H9 (cell line): ENCODE measurements at regions not wholly inside any gene's neighbourhood (a gene's known extent, or its start where the extent isn't known, plus 50 kb on each side); places are given as distances from the start of the nearest gene placed in this dataset.

ENCODE experiments used
- DNase-seq: peaks from one replicate; pipeline ENCODE4 v3.0.0-alpha.2; 2017
- H2AFZ ChIP-seq: one replicate; pipeline ENCODE4 v1.6.1; 2013; ENCODE audit warnings: mild to moderate bottlenecking, low read length, control low read depth, moderate library complexity
- H2AK5ac ChIP-seq: 2 replicates; pipeline ENCODE4 v1.6.1; 2013; ENCODE audit warnings: low read length, control low read depth, mixed read lengths; ENCODE audit not compliant: insufficient read length
- H2BK120ac ChIP-seq: one replicate; pipeline ENCODE4 v1.6.1; 2013; ENCODE audit warnings: low read depth, mild to moderate bottlenecking, low read length, control low read depth, inconsistent platforms; ENCODE audit not compliant: poor library complexity, severe bottlenecking
- H2BK12ac ChIP-seq: 2 replicates; pipeline ENCODE4 v1.6.1; 2013; ENCODE audit warnings: low read length, control low read depth, mixed read lengths, low read depth; ENCODE audit not compliant: insufficient read length
- H2BK15ac ChIP-seq: 2 replicates; pipeline ENCODE4 v1.6.1; 2013; ENCODE audit warnings: low read depth, low read length, control low read depth
- H2BK20ac ChIP-seq: one replicate; pipeline ENCODE4 v1.6.1; 2013; ENCODE audit warnings: low read depth, mild to moderate bottlenecking, low read length, control low read depth, inconsistent platforms; ENCODE audit not compliant: poor library complexity, severe bottlenecking
- H2BK5ac ChIP-seq: 2 replicates; pipeline ENCODE4 v1.6.1; 2013; ENCODE audit warnings: low read length, control low read depth, mixed read lengths; ENCODE audit not compliant: insufficient read length
- H3K14ac ChIP-seq: 2 replicates; pipeline ENCODE4 v1.6.1; 2013; ENCODE audit warnings: low read length, control low read depth; ENCODE audit not compliant: insufficient read depth
- H3K18ac ChIP-seq: 2 replicates; pipeline ENCODE4 v1.6.1; 2013; ENCODE audit warnings: low read depth, mild to moderate bottlenecking, mixed read lengths, low read length, control low read depth; ENCODE audit not compliant: insufficient read length
- H3K23ac ChIP-seq: 2 replicates; pipeline ENCODE4 v1.6.1; 2013; ENCODE audit warnings: low read length, control low read depth, mixed read lengths, low read depth; ENCODE audit not compliant: insufficient read length
- H3K23me2 ChIP-seq: 2 replicates; pipeline ENCODE4 v1.6.1; 2013; ENCODE audit warnings: low read depth, mild to moderate bottlenecking, mixed read lengths, low read length, control low read depth; ENCODE audit not compliant: insufficient read length, poor library complexity, severe bottlenecking
- H3K27ac ChIP-seq: 2 replicates; pipeline ENCODE4 v1.5.1; 2013; ENCODE audit warnings: low read length, control low read depth, mixed read lengths, low read depth; ENCODE audit not compliant: insufficient read length
- H3K27me3 ChIP-seq: 2 replicates; pipeline ENCODE4 v1.6.1; 2013; ENCODE audit warnings: low read length, control low read depth, inconsistent platforms; ENCODE audit not compliant: insufficient read depth
- H3K4ac ChIP-seq: 2 replicates; pipeline ENCODE4 v1.6.1; 2013; ENCODE audit warnings: low read depth, mild to moderate bottlenecking, control low read depth, inconsistent platforms, low read length, moderate library complexity
- H3K4me1 ChIP-seq: 2 replicates; pipeline ENCODE4 v1.6.1; 2013; ENCODE audit warnings: low read length, control low read depth, inconsistent platforms; ENCODE audit not compliant: insufficient read depth
- H3K4me2 ChIP-seq: 2 replicates; pipeline ENCODE4 v1.6.1; 2013; ENCODE audit warnings: low read length, control low read depth, mixed read lengths; ENCODE audit not compliant: insufficient read length, insufficient read depth
- H3K56ac ChIP-seq: 2 replicates; pipeline ENCODE4 v1.6.1; 2013; ENCODE audit warnings: low read depth, mild to moderate bottlenecking, mixed read lengths, low read length, control low read depth; ENCODE audit not compliant: insufficient read length
- H3K79me1 ChIP-seq: 2 replicates; pipeline ENCODE4 v1.6.1; 2013; ENCODE audit warnings: low read depth, mild to moderate bottlenecking, moderate library complexity, low read length, control low read depth, inconsistent platforms; ENCODE audit not compliant: insufficient read depth, poor library complexity, severe bottlenecking
- H3K79me2 ChIP-seq: 2 replicates; pipeline ENCODE4 v1.6.1; 2013; ENCODE audit warnings: low read length, control low read depth, inconsistent platforms; ENCODE audit not compliant: insufficient read depth
- H3K9ac ChIP-seq: 2 replicates; pipeline ENCODE4 v1.6.1; 2013; ENCODE audit warnings: low read length, control low read depth, mixed read lengths; ENCODE audit not compliant: insufficient read length; ENCODE audit errors: extremely low read depth
- H3K9me3 ChIP-seq: one replicate; pipeline ENCODE4 v1.6.1; 2013; ENCODE audit warnings: low read depth, low read length, inconsistent platforms; ENCODE audit not compliant: control insufficient read depth
- H3T11ph ChIP-seq: one replicate; pipeline ENCODE4 v1.6.1; 2013; ENCODE audit warnings: mild to moderate bottlenecking, low read length, control low read depth, inconsistent platforms
- H4K20me1 ChIP-seq: one replicate; pipeline ENCODE4 v1.6.1; 2013; ENCODE audit not compliant: control insufficient read depth, insufficient read length, insufficient read depth
- H4K5ac ChIP-seq: 2 replicates; pipeline ENCODE4 v1.6.1; 2013; ENCODE audit warnings: low read depth, mild to moderate bottlenecking, mixed read lengths, low read length, control low read depth; ENCODE audit not compliant: insufficient read length
- H4K8ac ChIP-seq: replicated peaks from 2 replicates; pipeline ENCODE4 v1.6.1; 2013; ENCODE audit warnings: low read length, control low read depth, mixed read lengths, low read depth; ENCODE audit not compliant: insufficient read length
- H4K91ac ChIP-seq: 2 replicates; pipeline ENCODE4 v1.6.1; 2013; ENCODE audit warnings: low read depth, mild to moderate bottlenecking, moderate library complexity, mixed read lengths, low read length, control low read depth; ENCODE audit not compliant: insufficient read length
- H3K27ac Mint-ChIP-seq, 3 experiments: 2 replicates in 2 of 3; 3 replicates in 1 of 3; pipeline ENCODE4 v1.8.0; 2020 to 2021; ENCODE audit warnings: mixed read lengths in 3 of 3, mild to moderate bottlenecking in 1 of 3, moderate library complexity in 1 of 3
- H3K27me3 Mint-ChIP-seq: 2 replicates; pipeline ENCODE4 v1.8.0; 2021; ENCODE audit warnings: low read depth, mild to moderate bottlenecking, moderate library complexity, mixed read lengths
- H3K36me3 Mint-ChIP-seq, 3 experiments: 2 replicates in 2 of 3; 3 replicates in 1 of 3; pipeline ENCODE4 v1.8.0; 2020 to 2021; ENCODE audit warnings: low read depth in 3 of 3, mixed read lengths in 3 of 3; ENCODE audit not compliant: insufficient read depth in 1 of 3
- H3K4me1 Mint-ChIP-seq, 2 experiments: 2 replicates each; pipeline ENCODE4 v1.8.0; 2020; ENCODE audit warnings: mixed read lengths in 2 of 2
- H3K4me3 Mint-ChIP-seq, 2 experiments: 2 replicates in 1 of 2; 3 replicates in 1 of 2; pipeline ENCODE4 v1.8.0; 2020 to 2021; ENCODE audit warnings: mild to moderate bottlenecking in 2 of 2, mixed read lengths in 2 of 2, moderate library complexity in 1 of 2
- H3K9me3 Mint-ChIP-seq, 2 experiments: 2 replicates in 1 of 2; 3 replicates in 1 of 2; pipeline ENCODE4 v1.8.0; 2020; ENCODE audit warnings: mild to moderate bottlenecking in 2 of 2, mixed read lengths in 2 of 2, moderate library complexity in 1 of 2
- WGBS: extraction: QIAGEN DNeasy Blood & Tissue Kit; methylation state at CpG from one replicate; pipeline ENCODE4 v1.1.7; 2013; ENCODE audit warnings: missing lambda C conversion rate, low lambda C conversion rate, mixed read lengths; ENCODE audit not compliant: insufficient read length; ENCODE audit errors: extremely low coverage; 5-methylcytosine and 5-hydroxymethylcytosine counted together
- TF ChIP-seq, protein P1 (sequence below): fragments of 200-600 bp; sonication (generic); conservative IDR thresholded peaks from 3 replicates; pipeline ENCODE4 v1.8.0; 2021; ENCODE audit warnings: antibody characterized with exemption, mild to moderate bottlenecking

DNA sequence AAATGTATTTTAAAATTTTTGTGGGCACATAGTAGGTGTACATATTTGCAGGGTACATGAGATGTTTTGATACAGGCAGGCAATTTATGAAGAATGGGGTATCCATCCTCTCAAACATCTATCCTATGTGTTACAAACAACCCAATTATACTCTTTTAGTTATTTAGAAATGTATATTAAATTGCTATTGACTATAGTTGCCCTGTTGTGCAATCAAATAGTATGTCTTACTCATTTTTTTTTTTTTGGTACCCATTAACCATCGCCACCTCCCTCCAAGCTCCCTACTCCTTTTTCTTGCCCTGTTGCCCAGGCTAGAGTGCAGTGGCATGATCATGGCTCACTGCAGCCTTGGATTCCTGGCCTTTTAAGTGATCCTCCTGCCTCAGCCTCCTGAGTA lies 128.1 kb downstream of the BAMBI start:
- Histone ChIP-seq H2BK12ac (no peak overlapping the region), H3T11ph (no peak overlapping the region), H4K8ac (no peak overlapping the region), H3K79me1 (no peaks in the 10 kb centered on the region), H3K14ac (no peak overlapping the region), H2AFZ (no peak overlapping the region), H2BK5ac (no peak overlapping the region), H3K23me2 (no peaks in the 10 kb centered on the region), H3K27ac (no peak overlapping the region), H3K4me1 (peaks cover 12% of the 10 kb centered on the region), H3K27me3 (no peaks in the 10 kb centered on the region), H3K56ac (no peak overlapping the region), H3K9me3 (no peaks in the 10 kb centered on the region), H4K91ac (no peak overlapping the region), H3K23ac (no peak overlapping the region), H4K20me1 (no peaks in the 10 kb centered on the region), H3K9ac (no peak overlapping the region), H3K4ac (no peak overlapping the region), H2BK20ac (no peak overlapping the region), H3K4me2 (no peak overlapping the region), H2BK15ac (no peak overlapping the region), H2AK5ac (no peak overlapping the region), H4K5ac (no peak overlapping the region), H3K18ac (no peak overlapping the region), H2BK120ac (no peak overlapping the region), H3K79me2 (no peaks in the 10 kb centered on the region)
- H3K4me3 Mint-ChIP-seq: no peak overlapping the region; a peak in 1 of 5 replicates
- TF ChIP-seq, protein P1, sequence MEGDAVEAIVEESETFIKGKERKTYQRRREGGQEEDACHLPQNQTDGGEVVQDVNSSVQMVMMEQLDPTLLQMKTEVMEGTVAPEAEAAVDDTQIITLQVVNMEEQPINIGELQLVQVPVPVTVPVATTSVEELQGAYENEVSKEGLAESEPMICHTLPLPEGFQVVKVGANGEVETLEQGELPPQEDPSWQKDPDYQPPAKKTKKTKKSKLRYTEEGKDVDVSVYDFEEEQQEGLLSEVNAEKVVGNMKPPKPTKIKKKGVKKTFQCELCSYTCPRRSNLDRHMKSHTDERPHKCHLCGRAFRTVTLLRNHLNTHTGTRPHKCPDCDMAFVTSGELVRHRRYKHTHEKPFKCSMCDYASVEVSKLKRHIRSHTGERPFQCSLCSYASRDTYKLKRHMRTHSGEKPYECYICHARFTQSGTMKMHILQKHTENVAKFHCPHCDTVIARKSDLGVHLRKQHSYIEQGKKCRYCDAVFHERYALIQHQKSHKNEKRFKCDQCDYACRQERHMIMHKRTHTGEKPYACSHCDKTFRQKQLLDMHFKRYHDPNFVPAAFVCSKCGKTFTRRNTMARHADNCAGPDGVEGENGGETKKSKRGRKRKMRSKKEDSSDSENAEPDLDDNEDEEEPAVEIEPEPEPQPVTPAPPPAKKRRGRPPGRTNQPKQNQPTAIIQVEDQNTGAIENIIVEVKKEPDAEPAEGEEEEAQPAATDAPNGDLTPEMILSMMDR: no peak
- peaks cover 50 to 54% of the 10 kb centered on the region in 2 experiments for H3K4me1 Mint-ChIP-seq
- no peak overlapping the region for H3K27ac Mint-ChIP-seq
- H3K9me3 Mint-ChIP-seq: no peaks in the 10 kb centered on the region
- DNase-seq: no peak
- WGBS: no CpG with 5 or more reads among the region's 1 CpG
- peaks cover 4% of the 10 kb centered on the region; the same call in 1 of the 2 replicates for H3K27me3 Mint-ChIP-seq
- no peaks in the 10 kb centered on the region for H3K36me3 Mint-ChIP-seq
